NOMO-1 treated with dmso at 0.1 percent for 144 hours (cell line): ENCODE measurements at regions not wholly inside any gene's neighbourhood (a gene's known extent, or its start where the extent isn't known, plus 50 kb on each side); places are given as distances from the start of the nearest gene placed in this dataset.
"Not testable (repeated sequence)": the region's sequence is repeated elsewhere in the genome, so short reads cannot be mapped to it uniquely, and the experiment has no call there.

ENCODE experiments used
- DNase-seq: peaks from one replicate; lab custom pipeline; 2025; ENCODE audit not compliant: unreplicated experiment; lab: John Stamatoyannopoulos, UW

- no peak for DNase-seq
Observed at GRCh38 chr13:42396901-42397655, 125.1 kb downstream of the AKAP11 start.

- DNase-seq = no peak
Observed at GRCh38 chr13:42398533-42398932, 126.6 kb downstream of the AKAP11 start.

GRCh38 chr13:42400188-42400833 is 128.4 kb downstream of the AKAP11 start:
- DNase-seq = no peak

- no peak for DNase-seq
Observed at GRCh38 chr13:42401376-42401775, 129.4 kb downstream of the AKAP11 start.

- no peak for DNase-seq
Observed at GRCh38 chr13:42405665-42406390, 133.9 kb downstream of the AKAP11 start.

- DNase-seq = no peak
Observed at GRCh38 chr13:42409075-42409474, 137.1 kb downstream of the AKAP11 start.

GRCh38 chr13:42409551-42409950 is 137.6 kb downstream of the AKAP11 start:
- DNase-seq = no peak

- no peak for DNase-seq
Observed at GRCh38 chr13:42412812-42413483, 141.0 kb downstream of the AKAP11 start.

- DNase-seq = no peak
Observed at GRCh38 chr13:42413484-42413815, 141.5 kb downstream of the AKAP11 start.

GRCh38 chr13:42417626-42418025 is 145.7 kb downstream of the AKAP11 start:
- no peak for DNase-seq

GRCh38 chr13:42418184-42418583 is 146.2 kb downstream of the AKAP11 start:
- no peak for DNase-seq

- DNase-seq = no peak
Observed at GRCh38 chr13:42420304-42420703, 148.4 kb downstream of the AKAP11 start.

GRCh38 chr13:42422681-42423080 is 150.7 kb downstream of the AKAP11 start:
- DNase-seq = no peak

- DNase-seq = no peak
Observed at GRCh38 chr13:42424182-42424581, 149.8 kb upstream of the TNFSF11 start.

- DNase-seq = no peak
Observed at GRCh38 chr13:42445354-42445753, 128.6 kb upstream of the TNFSF11 start.

- not testable (repeated sequence) for DNase-seq
Observed at GRCh38 chr13:42446597-42446996, 127.4 kb upstream of the TNFSF11 start.

GRCh38 chr13:42453091-42453645 is 120.8 kb upstream of the TNFSF11 start:
- no peak for DNase-seq

GRCh38 chr13:42454749-42455148 is 119.2 kb upstream of the TNFSF11 start:
- no peak for DNase-seq

- DNase-seq = no peak
Observed at GRCh38 chr13:42458193-42458592, 115.8 kb upstream of the TNFSF11 start.

GRCh38 chr13:42466123-42466522 is 107.8 kb upstream of the TNFSF11 start:
- DNase-seq = no peak

GRCh38 chr13:42466609-42467008 is 107.3 kb upstream of the TNFSF11 start:
- DNase-seq = no peak
